AG04449 (cell line): ENCODE measurements at regions not wholly inside any gene's neighbourhood (a gene's known extent, or its start where the extent isn't known, plus 50 kb on each side); places are given as distances from the start of the nearest gene placed in this dataset.
"Not testable (repeated sequence)": the region's sequence is repeated elsewhere in the genome, so short reads cannot be mapped to it uniquely, and the experiment has no call there.

Source experiments
- CTCF ChIA-PET: fragments of 350-600 bp; formaldehyde crosslinking; extraction: SDS; loops from one replicate; lab custom pipeline; 2021; ENCODE audit warnings: antibody characterized with exemption; lab: Yijun Ruan, JAX
- POLR2A ChIA-PET: fragments of 400-600, 350-600 bp; formaldehyde crosslinking; extraction: SDS; loops from one replicate; lab custom pipeline; 2020; ENCODE audit warnings: antibody characterized with exemption, inconsistent platforms; lab: Yijun Ruan, JAX
- DNase-seq: peaks from one replicate; pipeline ENCODE4 v3.0.0-alpha.2; 2010; ENCODE audit warnings: low read depth, low spot score
- H3K4me3 ChIP-seq: 2 replicates; pipeline ENCODE4 v1.5.1; 2011; ENCODE audit warnings: low read depth, mild to moderate bottlenecking, control low read depth, low read length
- TF ChIP-seq, protein P1 (sequence below): IDR thresholded peaks from one replicate; pipeline ENCODE4 v1.5.1; 2011; ENCODE audit warnings: mild to moderate bottlenecking, moderate library complexity, low read length, control low read depth, inconsistent platforms; ENCODE audit not compliant: insufficient read depth; ENCODE audit errors: missing control alignments

DNA sequence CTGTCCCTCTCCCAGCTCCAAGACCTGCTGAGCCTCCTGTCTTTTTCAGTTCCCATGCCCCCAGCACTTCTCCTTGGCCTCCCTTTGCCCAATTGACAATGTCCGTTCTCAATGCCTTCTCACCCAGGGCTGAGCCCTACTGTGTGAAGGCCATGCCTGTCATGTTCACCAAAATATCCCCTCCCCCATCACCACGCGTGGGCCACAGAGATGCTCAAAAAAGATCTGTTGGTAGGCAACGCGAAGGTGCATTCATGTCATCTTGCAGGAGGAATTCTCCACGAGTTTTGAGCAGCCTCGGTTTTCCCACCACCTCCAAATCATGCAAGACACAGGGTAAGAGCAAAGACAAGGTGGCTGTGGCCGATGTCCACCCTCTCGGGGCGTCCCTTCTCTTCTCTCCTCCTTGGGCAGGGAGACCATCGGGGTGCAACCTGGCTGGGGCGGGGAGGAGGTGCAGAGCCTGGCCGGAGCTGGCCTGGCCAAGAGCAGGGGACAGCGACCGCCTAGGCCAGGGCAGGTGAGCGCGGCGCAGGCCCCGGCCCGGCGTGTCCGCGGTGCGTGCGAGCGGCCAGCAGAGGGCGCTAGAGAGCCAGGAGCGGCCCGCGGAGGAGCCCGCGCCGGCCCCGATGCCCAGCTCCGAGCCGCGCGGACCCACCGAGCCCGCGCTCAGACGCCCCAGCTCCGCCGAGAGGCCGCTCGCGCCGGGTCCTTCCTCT, 56.3 kb upstream of the KRTAP5-11 start:
- DNase-seq, POLR2A ChIA-PET: not testable (repeated sequence)
- TF ChIP-seq, protein P1, sequence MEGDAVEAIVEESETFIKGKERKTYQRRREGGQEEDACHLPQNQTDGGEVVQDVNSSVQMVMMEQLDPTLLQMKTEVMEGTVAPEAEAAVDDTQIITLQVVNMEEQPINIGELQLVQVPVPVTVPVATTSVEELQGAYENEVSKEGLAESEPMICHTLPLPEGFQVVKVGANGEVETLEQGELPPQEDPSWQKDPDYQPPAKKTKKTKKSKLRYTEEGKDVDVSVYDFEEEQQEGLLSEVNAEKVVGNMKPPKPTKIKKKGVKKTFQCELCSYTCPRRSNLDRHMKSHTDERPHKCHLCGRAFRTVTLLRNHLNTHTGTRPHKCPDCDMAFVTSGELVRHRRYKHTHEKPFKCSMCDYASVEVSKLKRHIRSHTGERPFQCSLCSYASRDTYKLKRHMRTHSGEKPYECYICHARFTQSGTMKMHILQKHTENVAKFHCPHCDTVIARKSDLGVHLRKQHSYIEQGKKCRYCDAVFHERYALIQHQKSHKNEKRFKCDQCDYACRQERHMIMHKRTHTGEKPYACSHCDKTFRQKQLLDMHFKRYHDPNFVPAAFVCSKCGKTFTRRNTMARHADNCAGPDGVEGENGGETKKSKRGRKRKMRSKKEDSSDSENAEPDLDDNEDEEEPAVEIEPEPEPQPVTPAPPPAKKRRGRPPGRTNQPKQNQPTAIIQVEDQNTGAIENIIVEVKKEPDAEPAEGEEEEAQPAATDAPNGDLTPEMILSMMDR = peak; percentile 72
- CTCF ChIA-PET = interaction anchor here (0.7 kb wide), 1 partner anchor 76 kb away, joined by 4 read pairs; no protein-coding TSS in a partner anchor
- H3K4me3 ChIP-seq = peak overlapping the region; percentile 39

DNA sequence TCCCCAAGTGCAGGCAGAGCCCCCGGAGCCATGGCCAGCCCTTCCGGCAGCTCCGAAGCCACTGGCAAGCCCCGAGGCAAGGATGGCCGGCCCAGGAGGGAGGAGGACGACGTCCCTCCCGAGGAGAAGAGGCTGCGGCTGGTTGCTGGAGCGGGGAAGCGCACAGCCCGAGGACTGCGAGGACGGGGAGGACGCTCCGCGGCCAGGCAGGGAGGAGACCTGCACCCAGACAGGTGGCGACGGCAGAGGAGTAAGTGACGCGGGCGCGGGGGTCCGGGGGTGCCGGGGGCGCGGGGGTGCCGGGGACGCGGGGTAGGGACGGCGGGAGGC, 56.8 kb upstream of the KRTAP5-11 start:
- CTCF ChIA-PET = interaction anchor here (0.7 kb wide), 1 partner anchor 77 kb away, joined by 4 read pairs; no protein-coding TSS in a partner anchor
- peak overlapping the region; percentile 39 for H3K4me3 ChIP-seq
- POLR2A ChIA-PET, DNase-seq: not testable (repeated sequence)

DNA sequence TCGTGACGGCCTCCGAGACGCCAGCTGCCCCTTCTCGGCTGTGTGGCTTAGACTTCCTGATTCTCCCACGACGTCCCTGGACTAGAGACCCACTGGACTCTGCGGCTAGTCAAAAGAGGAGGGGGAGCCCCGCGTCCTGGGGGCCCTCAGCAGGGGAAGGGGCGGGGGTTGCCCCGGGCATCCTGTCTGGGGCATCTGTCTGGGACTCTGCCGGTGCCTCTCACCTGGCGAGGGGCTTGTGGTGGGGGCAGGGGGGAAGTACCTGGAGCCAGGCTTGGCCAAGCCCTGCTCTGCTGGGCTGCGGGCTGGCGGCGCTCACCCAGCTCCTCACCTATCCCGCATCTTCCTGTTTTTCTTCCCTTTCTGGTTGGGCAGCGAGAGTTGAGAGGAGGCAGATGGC, 57.2 kb upstream of the KRTAP5-11 start:
- DNase-seq, H3K4me3 ChIP-seq, POLR2A ChIA-PET: not testable (repeated sequence)
- CTCF ChIA-PET = interaction anchor here (0.7 kb wide), 1 partner anchor 77 kb away, joined by 4 read pairs; no protein-coding TSS in a partner anchor

DNA sequence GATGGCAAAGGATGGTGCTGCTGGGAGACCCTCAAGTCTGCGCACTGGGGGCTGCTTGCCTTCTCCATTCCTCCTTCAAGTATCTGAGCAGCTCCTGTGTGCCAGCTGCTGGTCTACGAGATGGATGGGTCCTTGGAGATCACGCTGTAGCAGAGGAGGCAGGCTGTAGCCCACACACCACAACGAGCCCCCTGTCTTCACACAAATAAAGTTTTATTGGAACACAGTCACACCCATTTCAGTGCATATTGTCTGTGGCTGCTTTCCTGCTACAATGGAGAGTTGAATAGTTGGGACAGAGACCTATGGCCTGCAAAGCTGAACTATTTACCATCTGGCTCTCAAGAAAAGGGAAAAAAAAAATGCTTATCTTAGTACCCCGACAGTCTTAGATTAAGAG, 64.4 kb upstream of the KRTAP5-11 start:
- CTCF ChIA-PET, H3K4me3 ChIP-seq, POLR2A ChIA-PET, DNase-seq: not testable (repeated sequence)

DNA sequence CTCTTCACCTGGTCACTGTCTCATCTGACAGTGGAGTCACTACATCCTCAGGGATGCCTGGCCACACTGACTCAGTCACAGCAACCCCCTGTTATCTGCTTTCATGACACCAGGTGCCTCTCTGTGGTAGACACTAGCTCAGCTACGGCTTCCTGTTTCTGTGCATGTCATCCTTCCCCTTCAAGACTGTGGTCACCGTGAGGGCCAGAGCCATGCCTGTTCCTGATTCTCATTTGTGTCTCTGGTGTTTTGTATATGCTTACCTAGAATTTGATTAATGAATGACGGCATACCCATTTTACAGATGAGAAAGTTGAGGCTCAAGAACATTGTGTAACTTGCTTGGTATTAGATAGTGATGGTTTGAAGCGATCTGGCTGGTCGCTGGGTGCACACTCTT, 70.3 kb upstream of the KRTAP5-11 start:
- CTCF ChIA-PET, H3K4me3 ChIP-seq, POLR2A ChIA-PET, DNase-seq: not testable (repeated sequence)

DNA sequence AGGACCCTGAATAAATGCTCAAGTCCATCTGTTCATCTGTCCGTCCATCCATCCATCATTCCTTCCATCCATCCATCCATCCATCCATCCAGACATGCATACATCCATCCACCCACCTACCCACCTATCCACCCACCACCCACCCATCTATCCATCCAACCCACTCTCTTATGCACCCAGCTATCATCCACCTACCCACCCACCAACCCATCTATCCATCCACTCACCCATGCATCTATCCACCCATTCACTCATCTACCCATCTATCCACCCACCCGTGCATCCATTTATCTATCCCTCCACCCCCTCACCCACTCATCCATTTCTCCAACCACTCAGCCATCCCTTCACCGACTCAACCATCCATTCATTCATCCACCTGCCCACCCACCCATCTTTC, 71.7 kb upstream of the KRTAP5-11 start:
- DNase-seq, H3K4me3 ChIP-seq, CTCF ChIA-PET, POLR2A ChIA-PET: not testable (repeated sequence)

DNA sequence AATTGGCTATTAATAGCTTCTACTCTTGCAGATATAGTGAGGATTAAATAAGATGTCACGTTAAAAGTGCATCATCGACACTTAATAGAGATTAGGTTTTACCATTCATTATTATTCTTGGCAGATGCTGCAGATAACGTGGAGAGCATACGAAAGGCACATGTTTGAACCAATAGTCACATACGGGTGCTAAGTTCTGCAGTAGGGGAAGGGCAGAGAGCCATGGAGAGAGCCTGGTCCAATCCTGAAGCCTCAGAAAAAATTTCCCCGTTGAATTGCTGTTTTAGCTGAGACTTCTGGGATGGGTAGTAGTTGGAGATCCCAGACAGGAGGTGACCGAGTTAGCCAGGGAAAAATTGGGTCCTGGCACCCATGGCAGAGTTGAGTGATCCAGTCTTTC, 72.4 kb upstream of the KRTAP5-11 start:
- POLR2A ChIA-PET, CTCF ChIA-PET, H3K4me3 ChIP-seq, DNase-seq: not testable (repeated sequence)

DNA sequence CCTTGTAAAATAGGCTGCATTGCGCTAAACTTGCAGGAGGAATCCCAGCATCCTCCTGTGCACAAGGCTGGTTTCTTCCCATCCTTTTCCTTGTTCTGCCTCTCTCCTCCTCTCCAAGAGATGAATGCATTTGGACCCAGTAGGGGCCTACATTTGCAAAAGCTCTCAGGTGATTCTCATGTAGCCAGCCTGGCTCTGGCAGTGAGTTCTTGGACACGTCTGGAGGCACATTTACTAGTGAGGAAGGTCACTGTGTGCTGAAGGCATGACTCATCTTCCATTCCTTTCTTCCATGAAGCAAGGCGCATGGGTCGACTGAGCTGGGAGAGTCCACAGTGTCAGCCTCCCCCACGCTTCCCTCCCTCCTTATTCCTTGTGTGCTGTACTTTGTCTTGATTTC, 73.8 kb upstream of the KRTAP5-11 start:
- DNase-seq, H3K4me3 ChIP-seq, CTCF ChIA-PET, POLR2A ChIA-PET: not testable (repeated sequence)

DNA sequence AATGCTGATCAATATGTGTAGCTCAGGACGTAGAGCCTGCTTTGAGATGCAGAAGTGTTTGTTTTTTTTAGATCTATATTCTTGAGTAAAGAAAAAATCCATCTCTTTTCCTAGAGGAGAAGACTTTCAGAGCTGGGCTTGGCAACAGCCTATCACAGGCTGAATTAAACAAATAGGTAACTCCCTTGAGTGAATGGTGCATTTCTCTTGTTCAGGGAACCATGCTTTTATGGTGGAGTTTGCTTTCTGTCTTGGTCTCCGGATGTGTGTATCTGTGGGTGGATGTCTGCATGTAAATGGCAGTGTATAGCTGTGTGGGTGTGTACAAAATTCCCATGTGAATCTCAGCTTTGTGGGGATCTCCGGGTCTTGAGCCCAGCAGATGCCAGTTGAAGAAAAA, 82.3 kb upstream of the KRTAP5-11 start:
- POLR2A ChIA-PET, H3K4me3 ChIP-seq, CTCF ChIA-PET, DNase-seq: not testable (repeated sequence)

DNA sequence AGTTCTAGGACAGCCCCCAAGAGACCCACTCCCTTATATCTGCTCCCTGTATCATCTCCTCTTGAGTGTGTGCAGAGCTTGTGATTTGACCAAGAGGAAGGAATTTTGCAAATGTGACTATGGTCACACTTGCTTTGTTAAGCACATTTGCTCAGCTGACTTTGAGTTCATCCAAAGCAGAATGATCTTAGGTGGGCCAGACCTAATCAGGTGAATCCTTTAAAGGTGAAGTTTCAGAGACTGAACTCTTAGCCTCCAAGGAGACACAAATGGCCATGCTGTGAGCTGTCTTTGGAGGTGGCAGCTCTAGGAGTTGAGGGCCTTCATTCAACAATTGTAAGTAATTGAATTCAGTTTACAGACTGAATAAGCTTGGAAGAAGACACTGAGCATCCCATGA, 115.4 kb upstream of the KRTAP5-11 start:
- DNase-seq, CTCF ChIA-PET, POLR2A ChIA-PET, H3K4me3 ChIP-seq: not testable (repeated sequence)

DNA sequence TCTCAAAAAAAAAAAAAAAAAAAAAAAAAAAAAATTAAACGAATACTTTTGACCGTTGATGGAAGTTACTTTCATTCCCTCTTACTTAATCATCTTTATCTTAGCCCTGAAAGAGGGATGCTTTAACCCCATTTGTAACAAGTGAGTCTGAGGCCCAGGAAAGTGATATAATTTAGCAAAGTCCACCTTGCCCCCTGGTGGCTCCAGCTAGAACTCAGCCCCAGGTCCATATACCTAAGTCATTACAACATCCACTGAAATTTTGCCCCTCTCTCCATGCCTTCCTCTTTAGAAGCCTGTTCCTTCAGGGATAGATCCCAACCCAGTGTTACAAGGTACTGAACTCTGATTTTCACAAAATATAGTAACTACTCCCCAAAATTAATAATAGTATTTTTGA, 116.3 kb upstream of the KRTAP5-11 start:
- POLR2A ChIA-PET, H3K4me3 ChIP-seq, DNase-seq, CTCF ChIA-PET: not testable (repeated sequence)

DNA sequence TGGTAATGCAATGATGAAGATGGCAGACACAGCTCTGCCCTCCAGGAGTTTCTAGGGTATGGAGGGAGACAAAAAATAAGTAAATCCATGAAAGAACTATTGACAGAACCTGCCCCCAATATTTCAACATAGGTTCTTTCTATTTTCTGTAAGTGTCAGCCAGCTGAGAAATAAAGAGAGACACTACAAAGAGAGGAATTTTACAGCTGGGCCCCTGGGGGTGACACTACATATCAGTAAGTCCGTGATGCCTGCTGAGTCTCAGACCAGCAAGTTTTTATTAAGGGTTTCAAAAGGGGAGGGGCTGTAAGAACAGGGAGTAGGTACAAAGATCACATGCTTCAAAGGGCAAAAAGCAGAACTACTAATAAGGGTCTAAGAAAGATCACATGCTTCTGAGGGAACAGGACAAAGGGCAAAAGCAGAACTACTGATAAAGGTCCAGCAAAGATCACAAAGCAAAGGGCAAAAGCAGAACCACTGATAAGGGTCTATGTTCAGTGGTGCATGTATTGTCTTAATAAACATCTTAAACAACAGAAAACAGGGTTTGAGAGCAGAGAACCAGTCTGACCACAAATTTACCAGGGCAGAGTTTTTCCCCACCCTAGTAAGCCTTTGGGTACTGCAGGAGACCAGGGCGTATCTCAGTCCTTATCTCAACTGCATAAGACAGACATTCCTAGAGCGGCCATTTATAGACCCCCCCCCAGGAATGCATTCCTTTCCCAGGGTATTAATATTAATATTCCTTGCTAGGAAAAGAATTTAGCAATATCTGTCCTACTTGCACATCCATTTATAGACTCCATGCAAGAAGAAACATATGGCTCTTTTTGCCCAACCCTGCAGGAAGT, 119.0 kb upstream of the KRTAP5-11 start:
- CTCF ChIA-PET, H3K4me3 ChIP-seq, DNase-seq, POLR2A ChIA-PET: not testable (repeated sequence)

DNA sequence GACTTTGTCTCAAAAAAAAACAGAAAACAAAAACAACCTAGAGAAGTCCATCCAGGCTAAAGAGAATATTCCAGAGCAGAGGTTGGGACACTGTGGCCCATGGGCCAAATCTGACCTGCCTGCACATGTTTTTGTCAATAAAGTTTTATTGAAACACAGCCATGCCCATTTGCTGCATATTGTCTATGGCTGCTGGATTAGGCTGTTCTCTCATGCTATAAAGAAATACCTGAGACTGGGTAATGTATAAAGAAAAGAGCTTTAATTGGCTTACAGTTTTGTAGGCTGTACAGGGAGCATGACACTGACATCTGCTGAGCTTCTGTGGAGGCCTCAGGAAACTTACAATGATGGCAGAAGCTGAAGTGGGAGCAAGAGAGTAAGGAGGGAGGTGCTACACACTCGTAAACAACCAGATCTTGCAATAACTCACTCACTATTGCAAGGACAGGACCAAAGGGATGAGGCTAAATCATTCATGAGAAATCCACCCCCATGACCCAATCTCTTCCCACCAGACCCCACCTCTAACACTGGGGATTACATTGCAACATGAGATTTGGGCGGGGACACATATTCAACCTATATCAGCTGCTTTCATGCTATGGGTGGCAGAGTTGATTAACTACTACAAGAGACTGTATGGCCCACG, 122.5 kb upstream of the KRTAP5-11 start:
- POLR2A ChIA-PET, CTCF ChIA-PET, DNase-seq, H3K4me3 ChIP-seq: not testable (repeated sequence)

DNA sequence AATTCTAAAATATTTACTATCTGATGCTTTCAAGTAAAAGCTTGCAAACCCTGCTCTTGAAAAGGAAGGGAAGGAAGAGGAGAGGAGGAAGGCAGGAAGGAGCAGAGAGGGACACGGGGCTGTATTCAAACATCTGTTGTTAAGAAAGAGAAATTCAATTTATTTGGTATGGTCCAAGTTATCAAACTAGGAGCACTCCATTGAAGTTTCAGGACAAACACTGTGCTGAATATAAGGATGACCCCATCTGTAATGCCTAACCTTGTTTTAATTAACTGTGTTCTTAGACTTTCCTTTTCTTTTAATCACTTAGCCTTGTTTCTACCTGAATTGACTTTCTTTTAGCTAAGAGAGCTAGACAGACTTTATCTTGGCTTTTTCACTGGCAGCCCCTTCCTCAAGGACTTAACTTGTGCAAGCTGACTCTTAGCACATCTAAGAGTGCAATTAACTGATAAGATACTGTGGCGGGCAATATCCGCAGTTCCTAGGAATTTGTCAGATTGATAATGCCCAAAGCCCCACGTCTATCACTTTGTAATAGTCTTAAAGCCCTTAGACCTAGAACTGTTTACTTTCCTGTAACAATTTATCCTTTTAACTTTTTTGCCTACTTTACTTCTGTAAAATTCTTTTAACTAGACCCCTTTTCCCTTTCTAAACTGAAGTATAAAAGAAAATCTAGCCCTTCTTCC, 123.2 kb upstream of the KRTAP5-11 start:
- POLR2A ChIA-PET, DNase-seq, H3K4me3 ChIP-seq, CTCF ChIA-PET: not testable (repeated sequence)

DNA sequence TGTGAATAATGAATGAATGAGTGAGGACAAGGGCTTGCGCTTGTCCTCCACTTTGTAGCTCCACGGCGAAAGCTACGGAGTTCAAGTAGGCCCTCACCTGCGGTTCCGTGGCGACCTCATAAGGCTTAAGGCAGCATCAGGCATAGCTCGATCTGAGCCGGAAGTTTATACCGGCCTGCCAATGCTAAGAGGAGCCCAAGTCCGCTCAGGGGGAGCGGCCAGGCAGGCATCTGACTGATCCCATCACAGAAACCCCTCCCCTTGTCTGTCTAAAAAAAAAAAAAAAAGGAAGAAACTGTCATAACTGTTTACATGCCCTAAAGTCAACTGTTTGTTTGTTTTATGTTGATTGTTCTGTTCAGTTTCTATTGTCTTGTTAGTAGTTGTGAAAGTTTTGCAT, 124.4 kb upstream of the KRTAP5-11 start:
- POLR2A ChIA-PET, H3K4me3 ChIP-seq, DNase-seq, CTCF ChIA-PET: not testable (repeated sequence)
